HG03025 (cell line): ENCODE measurements at regions not wholly inside any gene's neighbourhood (a gene's known extent, or its start where the extent isn't known, plus 50 kb on each side); places are given as distances from the start of the nearest gene placed in this dataset.

Experiments
- ATAC-seq: cut with Tn5 transposase; IDR thresholded peaks from one replicate; pipeline ENCODE4 v1.9.1; 2021; ENCODE audit warnings: mild to moderate bottlenecking, moderate library complexity; ENCODE audit not compliant: unreplicated experiment, low FRiP score

GRCh38 chr12:115255257-115255656 is 571.3 kb upstream of the TBX3 start:
- no peak for ATAC-seq

- no peak for ATAC-seq
Observed at GRCh38 chr12:115253049-115253448, 569.1 kb upstream of the TBX3 start.

GRCh38 chr12:115251727-115252126 is 567.8 kb upstream of the TBX3 start:
- ATAC-seq: no peak

GRCh38 chr12:115249671-115250278 is 565.8 kb upstream of the TBX3 start:
- ATAC-seq: no peak

GRCh38 chr12:115245020-115245419 is 561.0 kb upstream of the TBX3 start:
- ATAC-seq: no peak

- no peak for ATAC-seq
Observed at GRCh38 chr12:115243933-115244628, 560.1 kb upstream of the TBX3 start.

GRCh38 chr12:115240251-115240650 is 556.3 kb upstream of the TBX3 start:
- ATAC-seq: no peak

GRCh38 chr12:115235880-115236279 is 551.9 kb upstream of the TBX3 start:
- no peak for ATAC-seq

- ATAC-seq: no peak
Observed at GRCh38 chr12:115233891-115234543, 550.0 kb upstream of the TBX3 start.

GRCh38 chr12:115232455-115233156 is 548.6 kb upstream of the TBX3 start:
- no peak for ATAC-seq

GRCh38 chr12:115230606-115231005 is 546.6 kb upstream of the TBX3 start:
- no peak for ATAC-seq

GRCh38 chr12:115229517-115229916 is 545.5 kb upstream of the TBX3 start:
- ATAC-seq: no peak

GRCh38 chr12:115228434-115228833 is 544.5 kb upstream of the TBX3 start:
- ATAC-seq: no peak

- no peak for ATAC-seq
Observed at GRCh38 chr12:115227137-115227615, 543.2 kb upstream of the TBX3 start.

- no peak for ATAC-seq
Observed at GRCh38 chr12:115225845-115226244, 541.9 kb upstream of the TBX3 start.

- no peak for ATAC-seq
Observed at GRCh38 chr12:115223991-115224390, 540.0 kb upstream of the TBX3 start.

- no peak for ATAC-seq
Observed at GRCh38 chr12:115223322-115223721, 539.3 kb upstream of the TBX3 start.

GRCh38 chr12:115222220-115222619 is 538.2 kb upstream of the TBX3 start:
- no peak for ATAC-seq

- ATAC-seq: no peak
Observed at GRCh38 chr12:115216301-115216700, 532.3 kb upstream of the TBX3 start.

- ATAC-seq: no peak
Observed at GRCh38 chr12:115215544-115215943, 531.6 kb upstream of the TBX3 start.

- ATAC-seq: no peak
Observed at GRCh38 chr12:115213538-115214016, 529.6 kb upstream of the TBX3 start.
